Lower leg skin (tissue), 3 donors: ENCODE measurements at regions not wholly inside any gene's neighbourhood (a gene's known extent, or its start where the extent isn't known, plus 50 kb on each side); places are given as distances from the start of the nearest gene placed in this dataset.

ENCODE experiments used
- POLR2A ChIP-seq, 2 donors: fragments of 450-650 bp; IDR thresholded peaks; one replicate each; pipeline ENCODE4 v1.6.1; 2016 to 2017; ENCODE audit warnings: antibody characterized with exemption in 2 of 2, mild to moderate bottlenecking in 1 of 2, moderate library complexity in 1 of 2
- TF ChIP-seq, protein P1 (sequence below), 3 donors: fragments of 450-650 bp; IDR thresholded peaks; one replicate each; pipeline ENCODE4 v1.5.1; 2016; ENCODE audit warnings: antibody characterized with exemption in 3 of 3, mild to moderate bottlenecking in 3 of 3, moderate library complexity in 2 of 3

GRCh38 chr15:26243382-26243781 is 380.3 kb upstream of the ATP10A start:
- TF ChIP-seq, protein P1, sequence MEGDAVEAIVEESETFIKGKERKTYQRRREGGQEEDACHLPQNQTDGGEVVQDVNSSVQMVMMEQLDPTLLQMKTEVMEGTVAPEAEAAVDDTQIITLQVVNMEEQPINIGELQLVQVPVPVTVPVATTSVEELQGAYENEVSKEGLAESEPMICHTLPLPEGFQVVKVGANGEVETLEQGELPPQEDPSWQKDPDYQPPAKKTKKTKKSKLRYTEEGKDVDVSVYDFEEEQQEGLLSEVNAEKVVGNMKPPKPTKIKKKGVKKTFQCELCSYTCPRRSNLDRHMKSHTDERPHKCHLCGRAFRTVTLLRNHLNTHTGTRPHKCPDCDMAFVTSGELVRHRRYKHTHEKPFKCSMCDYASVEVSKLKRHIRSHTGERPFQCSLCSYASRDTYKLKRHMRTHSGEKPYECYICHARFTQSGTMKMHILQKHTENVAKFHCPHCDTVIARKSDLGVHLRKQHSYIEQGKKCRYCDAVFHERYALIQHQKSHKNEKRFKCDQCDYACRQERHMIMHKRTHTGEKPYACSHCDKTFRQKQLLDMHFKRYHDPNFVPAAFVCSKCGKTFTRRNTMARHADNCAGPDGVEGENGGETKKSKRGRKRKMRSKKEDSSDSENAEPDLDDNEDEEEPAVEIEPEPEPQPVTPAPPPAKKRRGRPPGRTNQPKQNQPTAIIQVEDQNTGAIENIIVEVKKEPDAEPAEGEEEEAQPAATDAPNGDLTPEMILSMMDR (IDR thresholded peaks at IDR 0.05): no peak
- no peak for TF ChIP-seq POLR2A (IDR thresholded peaks at IDR 0.05)
